GM12892 (cell line): ENCODE measurements at regions not wholly inside any gene's neighbourhood (a gene's known extent, or its start where the extent isn't known, plus 50 kb on each side); places are given as distances from the start of the nearest gene placed in this dataset.

ENCODE experiments used
- POLR2A ChIP-seq: IDR thresholded peaks from 2 replicates; pipeline ENCODE4 v1.6.1; 2011; ENCODE audit warnings: low read depth, low read length, control low read depth
- TAF1 ChIP-seq: IDR thresholded peaks from 2 replicates; pipeline ENCODE4 v1.6.1; 2011; ENCODE audit warnings: low read depth, mild to moderate bottlenecking, control low read depth, low read length, borderline replicate concordance

DNA sequence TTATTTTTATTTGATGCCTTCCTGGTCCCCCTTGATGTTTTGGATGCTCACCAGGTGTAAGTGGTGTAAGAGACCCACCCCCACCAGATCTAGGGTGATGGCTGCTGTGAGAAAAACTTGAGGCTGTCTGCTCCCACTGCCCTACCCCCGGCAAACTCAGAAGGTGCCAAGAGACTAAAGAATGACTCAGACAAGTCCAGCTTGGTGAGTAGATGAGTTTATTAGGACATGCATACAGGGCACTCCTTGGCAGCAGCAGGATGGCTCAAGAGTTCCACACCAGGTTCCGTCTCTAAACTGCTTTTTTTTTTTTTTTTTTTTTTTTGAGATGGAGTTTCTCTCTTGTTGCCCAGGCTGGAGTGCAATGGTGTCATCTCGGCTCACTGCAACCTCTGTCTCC is 84.0 kb upstream of the HPF1 start:
- no peak for TF ChIP-seq POLR2A
- TF ChIP-seq TAF1 = no peak
